Ascending aorta (tissue), 2 donors: ENCODE measurements at regions not wholly inside any gene's neighbourhood (a gene's known extent, or its start where the extent isn't known, plus 50 kb on each side); places are given as distances from the start of the nearest gene placed in this dataset.

Experiments
- DNase-seq, 2 donors: peaks; one replicate each; pipeline ENCODE4 v3.0.0-alpha.2; 2019; ENCODE audit warnings: low spot score in 2 of 2
- H3K27ac ChIP-seq, 2 donors: fragments of 200-600 bp; sonication (generic); one replicate each; pipeline ENCODE4 v1.5.1; 2016 to 2017; ENCODE audit warnings: mild to moderate bottlenecking in 1 of 2
- H3K27me3 ChIP-seq: fragments of 200-600 bp; sonication (generic); one replicate; pipeline ENCODE4 v1.5.1; 2017
- H3K36me3 ChIP-seq, 2 donors: fragments of 200-600 bp; sonication (generic); one replicate each; pipeline ENCODE4 v1.5.1; 2016
- H3K4me1 ChIP-seq, 2 donors: fragments of 200-600 bp; sonication (generic); one replicate each; pipeline ENCODE4 v1.5.1; 2016 to 2017; ENCODE audit warnings: mild to moderate bottlenecking in 1 of 2
- H3K4me3 ChIP-seq, 2 donors: fragments of 200-600 bp; sonication (generic); one replicate each; pipeline ENCODE4 v1.5.1; 2016 to 2017; ENCODE audit warnings: mild to moderate bottlenecking in 1 of 2
- H3K9me3 ChIP-seq, 2 donors: fragments of 200-600 bp; sonication (generic); one replicate each; pipeline ENCODE4 v1.5.1; 2016
- intact Hi-C: fragments of 100-400 bp; cut with DNase I; formaldehyde crosslinking; loops from one replicate; pipeline ENCODE4 v1.15.1; 2023
- TF ChIP-seq, protein P1 (sequence below), 3 experiments: fragments of 200-600 bp in 2 of 3; fragments of 450-650 bp in 1 of 3; sonication (generic) in 2 of 3; IDR thresholded peaks; one replicate each; pipeline ENCODE4 v1.5.1; 2016 to 2019; ENCODE audit warnings: antibody characterized with exemption in 3 of 3, mild to moderate bottlenecking in 1 of 3, moderate library complexity in 1 of 3

- Histone ChIP-seq H3K27ac (peak overlapping the region; percentile 67 to 69), H3K4me1 (peaks cover 13 to 42% of the 10 kb centered on the region in 2 donors), H3K4me3 (no peak overlapping the region), H3K9me3 (no peaks in the 10 kb centered on the region), H3K36me3 (no peaks in the 10 kb centered on the region), H3K27me3 (no peaks in the 10 kb centered on the region)
- TF ChIP-seq, protein P1, sequence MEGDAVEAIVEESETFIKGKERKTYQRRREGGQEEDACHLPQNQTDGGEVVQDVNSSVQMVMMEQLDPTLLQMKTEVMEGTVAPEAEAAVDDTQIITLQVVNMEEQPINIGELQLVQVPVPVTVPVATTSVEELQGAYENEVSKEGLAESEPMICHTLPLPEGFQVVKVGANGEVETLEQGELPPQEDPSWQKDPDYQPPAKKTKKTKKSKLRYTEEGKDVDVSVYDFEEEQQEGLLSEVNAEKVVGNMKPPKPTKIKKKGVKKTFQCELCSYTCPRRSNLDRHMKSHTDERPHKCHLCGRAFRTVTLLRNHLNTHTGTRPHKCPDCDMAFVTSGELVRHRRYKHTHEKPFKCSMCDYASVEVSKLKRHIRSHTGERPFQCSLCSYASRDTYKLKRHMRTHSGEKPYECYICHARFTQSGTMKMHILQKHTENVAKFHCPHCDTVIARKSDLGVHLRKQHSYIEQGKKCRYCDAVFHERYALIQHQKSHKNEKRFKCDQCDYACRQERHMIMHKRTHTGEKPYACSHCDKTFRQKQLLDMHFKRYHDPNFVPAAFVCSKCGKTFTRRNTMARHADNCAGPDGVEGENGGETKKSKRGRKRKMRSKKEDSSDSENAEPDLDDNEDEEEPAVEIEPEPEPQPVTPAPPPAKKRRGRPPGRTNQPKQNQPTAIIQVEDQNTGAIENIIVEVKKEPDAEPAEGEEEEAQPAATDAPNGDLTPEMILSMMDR (IDR thresholded peaks at IDR 0.05) = no peak
- intact Hi-C loops = loop anchor here (5.0 kb wide), 2 partner anchors 55 to 165 kb away; partner anchors contain the start of genes APIP, CD44 and PDHX
- DNase-seq = peak; percentile 37 to 81
Measured at GRCh38 chr11:35082321-35083180, 56.4 kb upstream of the CD44 start.

- intact Hi-C loops = loop anchor here (5.0 kb wide), 2 partner anchors 54 to 166 kb away; partner anchors contain the start of genes APIP, CD44 and PDHX
Measured at GRCh38 chr11:35083181-35083430, 55.9 kb upstream of the CD44 start.

GRCh38 chr11:35083431-35084238 lies 55.3 kb upstream of the CD44 start:
- intact Hi-C loops = loop anchor here (2.0 to 5.0 kb wide), 3 partner anchors 15 to 166 kb away; partner anchors contain the start of genes APIP, CD44 and PDHX
- peak; percentile 50 to 93 for DNase-seq
- Histone ChIP-seq H3K4me3 (no peak overlapping the region), H3K4me1 (peaks cover 13 to 53% of the 10 kb centered on the region in 2 donors), H3K9me3 (no peaks in the 10 kb centered on the region), H3K27ac (peak overlapping the region; percentile 67 to 69), H3K36me3 (no peaks in the 10 kb centered on the region), H3K27me3 (no peaks in the 10 kb centered on the region)
- TF ChIP-seq, protein P1 (IDR thresholded peaks at IDR 0.05) = no peak

More at GRCh38 chr11:35083181-35083430, 55.9 kb upstream of the CD44 start:
- Histone ChIP-seq H3K4me3 (no peak overlapping the region), H3K27me3 (no peaks in the 10 kb centered on the region), H3K9me3 (no peaks in the 10 kb centered on the region), H3K36me3 (no peaks in the 10 kb centered on the region), H3K4me1 (peaks cover 13 to 48% of the 10 kb centered on the region in 2 donors), H3K27ac (peak overlapping the region; percentile 67 to 69)
- TF ChIP-seq, protein P1 (IDR thresholded peaks at IDR 0.05) = no peak
- DNase-seq = no peak

- Histone ChIP-seq H3K4me1 (peaks cover 13 to 58% of the 10 kb centered on the region in 2 donors), H3K27me3 (no peaks in the 10 kb centered on the region), H3K9me3 (no peaks in the 10 kb centered on the region), H3K27ac (peak overlapping the region in 1 of 2 donors; percentile 67), H3K36me3 (no peaks in the 10 kb centered on the region), H3K4me3 (no peak overlapping the region)
- DNase-seq = no peak
- intact Hi-C loops = loop anchor here (2.0 to 5.0 kb wide), 3 partner anchors 14 to 168 kb away; partner anchors contain the start of genes APIP, CD44 and PDHX
- TF ChIP-seq, protein P1 (IDR thresholded peaks at IDR 0.05) = no peak
Measured at GRCh38 chr11:35084817-35085440, 54.0 kb upstream of the CD44 start.

DNA sequence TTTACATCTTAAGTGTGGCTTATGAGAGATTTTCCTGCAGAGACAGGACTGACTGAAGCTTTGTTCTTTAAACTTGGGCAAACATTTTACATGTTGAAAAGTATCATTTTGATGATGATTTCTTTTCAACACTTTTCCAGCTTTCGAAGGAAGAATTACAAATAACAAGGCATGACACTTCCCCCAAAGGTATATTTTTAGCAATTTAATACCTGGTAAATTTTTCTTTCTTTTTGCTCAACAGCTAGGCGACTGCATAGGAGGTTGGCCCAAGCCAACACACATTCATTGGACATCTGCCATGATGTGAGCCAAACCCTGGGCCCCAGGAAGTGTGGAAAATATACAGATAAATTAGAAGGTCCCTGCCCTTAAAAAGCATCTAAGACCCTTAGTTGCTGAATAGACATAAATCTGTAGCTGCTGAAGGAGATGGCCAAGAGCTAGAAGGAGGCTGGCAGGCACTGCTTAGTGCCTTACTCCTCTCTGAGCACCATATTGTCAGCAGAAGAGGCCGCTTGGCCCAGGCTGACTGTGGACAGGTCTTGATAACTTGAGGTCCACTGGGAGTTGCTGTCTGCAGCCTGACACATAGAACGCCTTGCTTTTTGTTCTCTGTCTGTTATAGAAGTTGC lies 53.3 kb upstream of the CD44 start:
- H3K9me3 ChIP-seq = no peaks in the 10 kb centered on the region
- DNase-seq = no peak
- H3K4me1 ChIP-seq = peaks cover 13 to 58% of the 10 kb centered on the region in 2 donors
- H3K27me3 ChIP-seq = no peaks in the 10 kb centered on the region
- H3K36me3 ChIP-seq = no peaks in the 10 kb centered on the region
- intact Hi-C loops = loop anchor here (2.0 kb wide), 1 partner anchor 13 kb away; no protein-coding TSS in a partner anchor
- H3K27ac ChIP-seq = no peak overlapping the region
- TF ChIP-seq, protein P1 (IDR thresholded peaks at IDR 0.05) = no peak
- no peak overlapping the region for H3K4me3 ChIP-seq
